ENCODE measurements at regions not wholly inside any gene's neighbourhood (a gene's known extent, or its start where the extent isn't known, plus 50 kb on each side); places are given as distances from the start of the nearest gene placed in this dataset.

GRCh38 chr6:86380571-86381125, 556.7 kb upstream of the HTR1E start:
- H3T11ph ChIP-seq (ENCODE audit: low read length), result no peak overlapping the region
- H3K9ac ChIP-seq (ENCODE audit: extremely low read depth, insufficient read length, low read length), result no peak overlapping the region
- WGBS (ENCODE audit: extremely low coverage, insufficient read length, low lambda C conversion rate), result no CpG with 5 or more reads among the region's 3 CpGs
- H3K4me3 Mint-ChIP-seq, result no peak overlapping the region
- no peaks in the 10 kb centered on the region; the same call in 1 of the 2 replicates for H3K27me3 ChIP-seq (ENCODE audit: insufficient read depth, low read length)
- H3K9me3 ChIP-seq (ENCODE audit: control insufficient read depth, low read depth, low read length), result no peaks in the 10 kb centered on the region
- H3K27ac ChIP-seq (ENCODE audit: insufficient read length, low read depth, low read length), result no peak overlapping the region
- peaks cover 0 to 6% of the 10 kb centered on the region in 2 experiments; a peak in 3 of 4 replicates for H3K4me1 Mint-ChIP-seq
- no peak overlapping the region for H3K56ac ChIP-seq (ENCODE audit: insufficient read length, low read depth, low read length)
- H3K23ac ChIP-seq (ENCODE audit: insufficient read length, low read depth, low read length), result no peak overlapping the region
- no peak overlapping the region for H4K8ac ChIP-seq (replicated peaks; ENCODE audit: insufficient read length, low read depth, low read length)
- peaks cover 7 to 14% of the 10 kb centered on the region in 2 experiments; a peak in 4 of 5 replicates for H3K9me3 Mint-ChIP-seq
- no peaks in the 10 kb centered on the region for H4K20me1 ChIP-seq (ENCODE audit: control insufficient read depth, insufficient read depth, insufficient read length)
- no peaks in the 10 kb centered on the region for H3K4me1 ChIP-seq (ENCODE audit: insufficient read depth, low read length)
- no peaks in the 10 kb centered on the region for H3K23me2 ChIP-seq (ENCODE audit: insufficient read length, low read depth, low read length, poor library complexity, severe bottlenecking)
- no peak overlapping the region for H2BK15ac ChIP-seq (ENCODE audit: low read depth, low read length)
- no peak overlapping the region for H2BK20ac ChIP-seq (ENCODE audit: low read depth, low read length, poor library complexity, severe bottlenecking)
- H4K91ac ChIP-seq (ENCODE audit: insufficient read length, low read depth, low read length), result no peak overlapping the region
- H2BK5ac ChIP-seq (ENCODE audit: insufficient read length, low read length), result no peak overlapping the region
- H2AFZ ChIP-seq (ENCODE audit: low read length), result no peak overlapping the region
- TF ChIP-seq CTCF (conservative IDR thresholded peaks at IDR 0.05), result no peak
- H2AK5ac ChIP-seq (ENCODE audit: insufficient read length, low read length), result no peak overlapping the region
- no peaks in the 10 kb centered on the region for H3K27me3 Mint-ChIP-seq (ENCODE audit: low read depth)
- peaks cover 0 to 2% (median 0%) of the 10 kb centered on the region in 3 experiments; a peak in 2 of 7 replicates for H3K36me3 Mint-ChIP-seq (ENCODE audit: insufficient read depth in 1 of 3, low read depth in 3 of 3)
- H2BK120ac ChIP-seq (ENCODE audit: low read depth, low read length, poor library complexity, severe bottlenecking), result no peak overlapping the region
- no peak overlapping the region for H3K4me2 ChIP-seq (ENCODE audit: insufficient read depth, insufficient read length, low read length)
- no peak overlapping the region for H2BK12ac ChIP-seq (ENCODE audit: insufficient read length, low read depth, low read length)
- H3K79me1 ChIP-seq (ENCODE audit: insufficient read depth, low read depth, low read length, poor library complexity, severe bottlenecking), result no peaks in the 10 kb centered on the region
- no peak overlapping the region for H3K27ac Mint-ChIP-seq
- no peak overlapping the region for H3K4ac ChIP-seq (ENCODE audit: low read depth, low read length)
- H3K14ac ChIP-seq (ENCODE audit: insufficient read depth, low read length), result no peak overlapping the region
- no peak for DNase-seq
- H3K79me2 ChIP-seq (ENCODE audit: insufficient read depth, low read length), result no peaks in the 10 kb centered on the region
- H4K5ac ChIP-seq (ENCODE audit: insufficient read length, low read depth, low read length), result no peak overlapping the region
- no peak overlapping the region for H3K18ac ChIP-seq (ENCODE audit: insufficient read length, low read depth, low read length)
